Upper lobe of right lung (tissue), 1 donor: ENCODE measurements at regions not wholly inside any gene's neighbourhood (a gene's known extent, or its start where the extent isn't known, plus 50 kb on each side); places are given as distances from the start of the nearest gene placed in this dataset.
"Not testable (repeated sequence)": the region's sequence is repeated elsewhere in the genome, so short reads cannot be mapped to it uniquely, and the experiment has no call there.

Experiments
- ATAC-seq: fragments of 200-7000 bp; cut with Tn5 transposase; one replicate; pipeline ENCODE4 v1.9.1; 2020; ENCODE audit warnings: mild to moderate bottlenecking, moderate library complexity
- DNase-seq: peaks from one replicate; pipeline ENCODE4 v3.0.0-alpha.2; 2020
- H3K27ac ChIP-seq: fragments of 200-600 bp; one replicate; pipeline ENCODE4 v1.8.0; 2022
- H3K27me3 ChIP-seq: fragments of 200-600 bp; one replicate; pipeline ENCODE4 v1.8.0; 2022; ENCODE audit warnings: mild to moderate bottlenecking
- H3K36me3 ChIP-seq: fragments of 200-600 bp; one replicate; pipeline ENCODE4 v1.8.0; 2022
- H3K4me1 ChIP-seq: fragments of 200-600 bp; one replicate; pipeline ENCODE4 v1.8.0; 2022
- H3K4me3 ChIP-seq: fragments of 200-600 bp; one replicate; pipeline ENCODE4 v1.8.0; 2022; ENCODE audit warnings: mild to moderate bottlenecking
- H3K9me3 ChIP-seq: fragments of 200-600 bp; one replicate; pipeline ENCODE4 v1.8.0; 2022
- intact Hi-C: fragments of 100-400 bp; cut with DNase I; formaldehyde crosslinking; loops from one replicate; pipeline ENCODE4 v1.11.0; 2022
- TF ChIP-seq, protein P1 (sequence below): fragments of 200-600 bp; IDR thresholded peaks from one replicate; pipeline ENCODE4 v1.8.0; 2022; ENCODE audit warnings: antibody characterized with exemption
- donor health status: DM: no; HTN: yes; CAD: no; lungs with severe emphysema.

DNA sequence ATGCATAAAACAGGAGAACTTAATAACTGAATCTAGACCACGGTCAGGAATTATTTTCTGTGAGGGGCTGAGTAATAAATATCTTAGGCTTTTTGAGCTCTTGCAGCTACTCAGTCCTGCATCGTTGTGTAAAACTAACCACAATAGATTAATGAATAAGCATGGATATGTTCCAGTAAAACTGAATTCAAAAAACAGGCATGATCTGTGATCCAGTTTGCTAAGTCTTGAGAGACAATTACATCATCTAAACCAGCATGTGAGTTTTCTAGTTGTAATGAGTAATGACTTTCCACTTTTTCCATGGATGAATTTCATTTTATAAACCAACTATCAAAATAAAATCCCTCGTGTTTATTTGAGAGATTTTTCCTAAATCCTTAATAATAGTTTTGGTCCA is 336.8 kb downstream of the RFPL4B start:
- Histone ChIP-seq H3K9me3 (no peaks in the 10 kb centered on the region), H3K27ac (no peak overlapping the region), H3K4me1 (no peaks in the 10 kb centered on the region), H3K36me3 (no peaks in the 10 kb centered on the region), H3K4me3 (no peak overlapping the region), H3K27me3 (no peaks in the 10 kb centered on the region)
- TF ChIP-seq, protein P1, sequence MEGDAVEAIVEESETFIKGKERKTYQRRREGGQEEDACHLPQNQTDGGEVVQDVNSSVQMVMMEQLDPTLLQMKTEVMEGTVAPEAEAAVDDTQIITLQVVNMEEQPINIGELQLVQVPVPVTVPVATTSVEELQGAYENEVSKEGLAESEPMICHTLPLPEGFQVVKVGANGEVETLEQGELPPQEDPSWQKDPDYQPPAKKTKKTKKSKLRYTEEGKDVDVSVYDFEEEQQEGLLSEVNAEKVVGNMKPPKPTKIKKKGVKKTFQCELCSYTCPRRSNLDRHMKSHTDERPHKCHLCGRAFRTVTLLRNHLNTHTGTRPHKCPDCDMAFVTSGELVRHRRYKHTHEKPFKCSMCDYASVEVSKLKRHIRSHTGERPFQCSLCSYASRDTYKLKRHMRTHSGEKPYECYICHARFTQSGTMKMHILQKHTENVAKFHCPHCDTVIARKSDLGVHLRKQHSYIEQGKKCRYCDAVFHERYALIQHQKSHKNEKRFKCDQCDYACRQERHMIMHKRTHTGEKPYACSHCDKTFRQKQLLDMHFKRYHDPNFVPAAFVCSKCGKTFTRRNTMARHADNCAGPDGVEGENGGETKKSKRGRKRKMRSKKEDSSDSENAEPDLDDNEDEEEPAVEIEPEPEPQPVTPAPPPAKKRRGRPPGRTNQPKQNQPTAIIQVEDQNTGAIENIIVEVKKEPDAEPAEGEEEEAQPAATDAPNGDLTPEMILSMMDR, result no peak
- intact Hi-C loops, result no loop called here
- ATAC-seq, result no peak
- no peak for DNase-seq

DNA sequence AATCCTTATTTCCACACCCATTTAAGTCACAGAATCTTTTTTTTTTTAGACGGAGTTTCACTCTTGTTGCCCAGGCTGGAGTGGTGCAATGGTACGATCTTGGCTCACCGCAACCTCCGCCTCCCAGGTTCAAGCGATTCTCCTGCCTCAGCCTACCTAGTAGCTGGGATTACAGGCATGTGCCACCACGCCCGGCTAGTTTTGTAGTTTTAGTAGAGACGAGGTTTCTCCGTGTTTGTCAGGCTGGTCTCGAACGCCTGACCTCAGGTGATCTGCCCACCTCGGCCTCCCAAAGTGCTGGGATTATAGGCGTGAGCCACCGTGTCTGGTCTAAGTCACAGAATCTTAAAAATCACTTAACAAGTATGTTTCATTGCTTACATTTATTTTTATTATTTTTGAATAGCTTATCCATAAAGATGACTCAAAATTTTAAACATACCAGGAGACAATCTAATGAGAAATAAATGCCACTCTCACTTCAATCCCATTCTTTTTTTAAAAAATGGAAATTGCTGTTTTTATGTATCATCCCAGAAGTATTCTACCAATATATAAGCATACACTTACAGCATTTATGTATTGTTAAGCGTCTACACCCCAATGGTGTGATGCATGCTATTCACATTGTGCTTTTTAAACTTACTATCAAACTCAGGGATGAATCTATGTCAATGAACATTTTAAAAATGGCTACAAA is 338.5 kb downstream of the RFPL4B start:
- intact Hi-C loops, result not testable (repeated sequence)

DNA sequence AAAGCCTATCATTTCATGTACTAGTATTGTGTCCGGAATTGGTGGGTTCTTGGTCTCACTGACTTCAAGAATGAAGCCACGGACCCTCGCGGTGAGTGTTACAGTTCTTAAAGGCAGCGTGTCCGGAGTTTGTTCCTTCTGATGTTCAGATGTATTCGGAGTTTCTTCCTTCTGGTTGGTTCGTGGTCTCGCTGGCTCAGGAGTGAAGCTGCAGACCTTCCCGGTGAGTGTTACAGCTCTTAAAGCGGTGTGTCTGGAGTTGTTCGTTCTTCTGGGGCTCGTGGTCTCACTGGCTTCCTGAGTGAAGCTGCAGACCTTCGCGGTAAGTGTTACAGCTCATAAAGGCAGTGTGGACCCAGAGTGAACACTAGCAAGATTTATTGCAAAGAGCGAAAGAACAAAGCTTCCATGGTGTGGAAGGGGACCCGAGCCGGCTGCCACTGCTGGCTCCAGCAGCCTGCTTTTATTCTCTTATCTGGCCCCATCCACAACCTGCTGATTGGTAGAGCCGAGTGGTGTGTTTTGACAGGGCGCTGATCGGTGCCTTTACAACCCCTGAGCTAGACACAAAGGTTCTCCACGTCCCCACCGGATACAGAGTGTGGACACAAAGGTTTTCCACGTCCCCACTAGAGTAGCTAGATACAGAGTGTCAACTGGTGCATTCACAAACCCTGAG is 341.5 kb downstream of the RFPL4B start:
- H3K4me1 ChIP-seq, H3K36me3 ChIP-seq, DNase-seq, H3K27me3 ChIP-seq, H3K9me3 ChIP-seq, H3K27ac ChIP-seq, intact Hi-C loops, ATAC-seq, H3K4me3 ChIP-seq: not testable (repeated sequence)

More for the DNA sequence above, 338.5 kb downstream of the RFPL4B start:
- not testable (repeated sequence) for H3K36me3 ChIP-seq, H3K9me3 ChIP-seq, H3K27me3 ChIP-seq, ATAC-seq, H3K27ac ChIP-seq, DNase-seq, H3K4me3 ChIP-seq, H3K4me1 ChIP-seq

DNA sequence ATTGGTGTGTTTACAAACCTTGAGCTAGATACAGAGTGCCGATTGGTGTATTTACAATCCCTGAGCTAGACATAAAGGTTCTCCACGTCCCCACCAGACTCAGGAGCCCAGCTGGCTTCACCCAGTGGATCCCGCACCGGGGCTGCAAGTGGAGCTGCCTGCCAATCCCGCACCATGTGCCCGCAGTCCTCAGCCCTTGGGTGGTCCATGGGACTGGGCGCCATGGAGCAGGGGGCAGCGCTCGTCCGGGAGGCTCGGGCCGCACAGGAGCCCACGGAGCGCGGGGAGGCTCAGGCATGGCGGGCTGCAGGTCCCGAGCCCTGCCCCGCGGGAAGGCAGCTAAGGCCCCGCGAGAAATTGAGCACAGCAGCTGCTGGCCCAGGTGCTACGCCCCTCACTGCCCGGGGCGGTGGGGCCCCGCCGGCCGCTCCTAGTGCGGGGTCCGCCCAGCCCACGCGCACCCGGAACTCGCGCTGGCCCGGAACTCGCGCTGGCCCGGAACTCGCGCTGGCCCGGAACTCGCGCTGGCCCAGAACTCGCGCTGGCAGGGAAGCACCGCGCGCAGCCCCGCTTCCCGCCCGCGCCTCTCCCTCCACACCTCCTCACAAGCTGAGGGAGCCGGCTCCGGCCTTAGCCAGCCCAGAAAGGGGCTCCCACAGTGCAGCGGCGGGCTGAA is 342.2 kb downstream of the RFPL4B start:
- ATAC-seq, H3K36me3 ChIP-seq, H3K9me3 ChIP-seq, H3K27me3 ChIP-seq, H3K4me3 ChIP-seq, DNase-seq, H3K4me1 ChIP-seq, intact Hi-C loops, H3K27ac ChIP-seq: not testable (repeated sequence)

DNA sequence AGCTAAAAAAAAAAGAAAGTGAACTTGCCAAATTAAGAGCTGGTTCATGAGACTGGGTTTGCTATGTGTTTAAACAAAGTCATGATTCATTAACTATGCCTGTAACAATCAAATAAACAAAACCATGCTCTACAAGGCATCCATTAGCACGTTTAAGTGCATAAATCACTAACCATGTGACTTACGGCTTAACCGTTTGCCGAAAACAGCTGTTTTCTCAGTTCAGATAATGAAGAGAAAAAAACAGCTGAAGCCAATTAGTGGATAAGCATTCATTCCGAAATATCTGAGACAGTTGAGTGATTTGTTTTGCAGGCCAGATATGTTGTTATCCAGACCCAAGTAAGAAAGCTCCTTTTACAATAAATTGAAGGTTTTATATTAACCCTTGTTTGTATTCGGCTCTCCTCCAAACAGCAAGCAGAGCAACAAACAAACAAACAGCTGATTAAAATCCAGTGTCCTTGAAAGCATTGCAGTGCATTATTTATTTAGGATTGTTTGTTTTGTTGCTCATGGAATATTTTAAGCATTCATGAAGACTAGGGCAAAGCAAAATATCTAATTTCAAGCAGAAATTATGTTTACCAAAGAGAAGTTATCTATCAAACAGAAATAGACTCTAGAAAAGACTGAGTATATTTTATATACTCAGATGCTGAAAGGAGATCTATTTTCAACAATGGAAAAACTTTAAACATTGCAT is 343.5 kb downstream of the RFPL4B start:
- no peak overlapping the region for H3K27ac ChIP-seq
- DNase-seq (no peak), ATAC-seq (no peak)
- H3K4me1 ChIP-seq, result no peaks in the 10 kb centered on the region
- intact Hi-C loops, result no loop called here
- no peak overlapping the region for H3K4me3 ChIP-seq
- no peaks in the 10 kb centered on the region for H3K36me3 ChIP-seq
- TF ChIP-seq, protein P1, result no peak
- H3K9me3 ChIP-seq, result no peaks in the 10 kb centered on the region
- no peaks in the 10 kb centered on the region for H3K27me3 ChIP-seq

DNA sequence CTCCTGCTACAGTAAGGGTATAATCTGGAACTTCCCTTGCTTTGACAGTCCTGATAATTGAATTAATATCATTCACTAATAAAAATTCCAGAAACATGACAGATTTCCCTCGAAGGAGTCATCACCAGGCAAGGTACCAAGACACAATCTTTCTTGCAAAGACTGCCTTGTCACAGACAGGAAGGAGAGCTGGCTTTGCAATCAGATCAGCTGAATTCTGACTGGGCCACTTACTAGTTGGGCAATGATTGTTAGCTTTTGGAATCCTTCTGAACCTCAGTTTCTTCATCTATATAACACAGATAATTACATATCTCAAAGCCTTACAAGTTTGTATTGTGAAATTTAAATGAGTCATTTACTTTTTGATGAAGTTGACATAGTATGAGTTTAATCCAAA is 344.2 kb downstream of the RFPL4B start:
- H3K9me3 ChIP-seq, result no peaks in the 10 kb centered on the region
- H3K4me1 ChIP-seq, result no peaks in the 10 kb centered on the region
- TF ChIP-seq, protein P1, result no peak
- intact Hi-C loops, result no loop called here
- H3K27me3 ChIP-seq, result no peaks in the 10 kb centered on the region
- ATAC-seq (no peak), DNase-seq (no peak)
- H3K36me3 ChIP-seq, result no peaks in the 10 kb centered on the region
- H3K27ac ChIP-seq, result no peak overlapping the region
- H3K4me3 ChIP-seq, result no peak overlapping the region

DNA sequence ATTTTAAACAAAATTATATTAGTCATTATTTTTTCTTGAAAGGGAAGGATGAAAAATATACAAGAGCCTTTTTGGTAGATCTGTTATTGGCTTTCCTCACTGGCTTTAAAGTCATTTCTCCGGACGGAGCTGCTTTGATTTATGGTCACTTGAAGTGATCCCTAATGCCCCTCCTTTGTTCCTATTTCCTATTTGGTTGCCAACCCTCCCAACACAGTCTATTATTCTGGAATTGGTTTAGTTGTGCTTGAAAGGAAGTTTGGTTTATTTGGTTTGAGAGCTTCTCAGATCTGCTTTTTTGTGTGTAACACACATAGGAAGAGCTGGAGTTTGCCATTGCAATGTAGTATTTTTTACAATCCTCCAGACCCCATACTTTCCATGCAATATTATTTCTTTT is 347.9 kb downstream of the RFPL4B start:
- no peak overlapping the region for H3K27ac ChIP-seq
- intact Hi-C loops, result no loop called here
- no peaks in the 10 kb centered on the region for H3K36me3 ChIP-seq
- DNase-seq (no peak), ATAC-seq (no peak)
- H3K4me1 ChIP-seq, result no peaks in the 10 kb centered on the region
- no peaks in the 10 kb centered on the region for H3K27me3 ChIP-seq
- TF ChIP-seq, protein P1, result no peak
- H3K4me3 ChIP-seq, result no peak overlapping the region
- no peaks in the 10 kb centered on the region for H3K9me3 ChIP-seq
